HG03439 (cell line): ENCODE measurements at regions not wholly inside any gene's neighbourhood (a gene's known extent, or its start where the extent isn't known, plus 50 kb on each side); places are given as distances from the start of the nearest gene placed in this dataset.
"Not testable (repeated sequence)": the region's sequence is repeated elsewhere in the genome, so short reads cannot be mapped to it uniquely, and the experiment has no call there.

Experiments
- ATAC-seq: cut with Tn5 transposase; IDR thresholded peaks from one replicate; pipeline ENCODE4 v1.9.1; 2021; ENCODE audit warnings: mild to moderate bottlenecking, moderate library complexity; ENCODE audit not compliant: unreplicated experiment

GRCh38 chr5:8831854-8832253, 714.0 kb downstream of the SEMA5A start:
- no peak for ATAC-seq

GRCh38 chr5:8839361-8840055, 706.4 kb downstream of the SEMA5A start:
- ATAC-seq: no peak

GRCh38 chr5:8840237-8840636, 705.6 kb downstream of the SEMA5A start:
- no peak for ATAC-seq

GRCh38 chr5:8840746-8841145, 705.1 kb downstream of the SEMA5A start:
- ATAC-seq: not testable (repeated sequence)

GRCh38 chr5:8842971-8843551, 702.8 kb downstream of the SEMA5A start:
- no peak for ATAC-seq

GRCh38 chr5:8843771-8844170, 702.1 kb downstream of the SEMA5A start:
- no peak for ATAC-seq

- no peak for ATAC-seq
Observed at GRCh38 chr5:8844206-8844605, 701.7 kb downstream of the SEMA5A start.

- ATAC-seq: no peak
Observed at GRCh38 chr5:8844847-8845246, 701.0 kb downstream of the SEMA5A start.

- ATAC-seq: no peak
Observed at GRCh38 chr5:8845296-8845695, 700.6 kb downstream of the SEMA5A start.

GRCh38 chr5:8848366-8848765, 697.5 kb downstream of the SEMA5A start:
- ATAC-seq: no peak

GRCh38 chr5:8848997-8849594, 696.8 kb downstream of the SEMA5A start:
- no peak for ATAC-seq

- no peak for ATAC-seq
Observed at GRCh38 chr5:8851101-8851500, 694.8 kb downstream of the SEMA5A start.

GRCh38 chr5:8857051-8857450, 688.8 kb downstream of the SEMA5A start:
- ATAC-seq: no peak

- ATAC-seq: no peak
Observed at GRCh38 chr5:8861764-8862163, 684.1 kb downstream of the SEMA5A start.

- ATAC-seq: no peak
Observed at GRCh38 chr5:8864053-8864452, 681.8 kb downstream of the SEMA5A start.

- no peak for ATAC-seq
Observed at GRCh38 chr5:8865266-8865665, 680.6 kb downstream of the SEMA5A start.

GRCh38 chr5:8865686-8866374, 680.0 kb downstream of the SEMA5A start:
- no peak for ATAC-seq

- ATAC-seq: no peak
Observed at GRCh38 chr5:8868283-8868682, 677.6 kb downstream of the SEMA5A start.

GRCh38 chr5:8869932-8870331, 675.9 kb downstream of the SEMA5A start:
- ATAC-seq: no peak

GRCh38 chr5:8870349-8870958, 675.4 kb downstream of the SEMA5A start:
- ATAC-seq: no peak

GRCh38 chr5:8870959-8871355, 674.9 kb downstream of the SEMA5A start:
- no peak for ATAC-seq
